Upper lobe of right lung (tissue), 1 donor: ENCODE measurements at regions not wholly inside any gene's neighbourhood (a gene's known extent, or its start where the extent isn't known, plus 50 kb on each side); places are given as distances from the start of the nearest gene placed in this dataset.

Experiments used
- ATAC-seq: fragments of 200-7000 bp; cut with Tn5 transposase; one replicate; pipeline ENCODE4 v1.9.1; 2020; ENCODE audit warnings: mild to moderate bottlenecking, moderate library complexity
- DNase-seq: peaks from one replicate; pipeline ENCODE4 v3.0.0-alpha.2; 2020
- H3K27ac ChIP-seq: fragments of 200-600 bp; one replicate; pipeline ENCODE4 v1.8.0; 2022
- H3K27me3 ChIP-seq: fragments of 200-600 bp; one replicate; pipeline ENCODE4 v1.8.0; 2022; ENCODE audit warnings: mild to moderate bottlenecking
- H3K36me3 ChIP-seq: fragments of 200-600 bp; one replicate; pipeline ENCODE4 v1.8.0; 2022
- H3K4me1 ChIP-seq: fragments of 200-600 bp; one replicate; pipeline ENCODE4 v1.8.0; 2022
- H3K4me3 ChIP-seq: fragments of 200-600 bp; one replicate; pipeline ENCODE4 v1.8.0; 2022; ENCODE audit warnings: mild to moderate bottlenecking
- H3K9me3 ChIP-seq: fragments of 200-600 bp; one replicate; pipeline ENCODE4 v1.8.0; 2022
- intact Hi-C: fragments of 100-400 bp; cut with DNase I; formaldehyde crosslinking; loops from one replicate; pipeline ENCODE4 v1.11.0; 2022
- TF ChIP-seq, protein P1 (sequence below): fragments of 200-600 bp; IDR thresholded peaks from one replicate; pipeline ENCODE4 v1.8.0; 2022; ENCODE audit warnings: antibody characterized with exemption
- donor health status: DM: no; HTN: yes; CAD: no; lungs with severe emphysema.

DNA sequence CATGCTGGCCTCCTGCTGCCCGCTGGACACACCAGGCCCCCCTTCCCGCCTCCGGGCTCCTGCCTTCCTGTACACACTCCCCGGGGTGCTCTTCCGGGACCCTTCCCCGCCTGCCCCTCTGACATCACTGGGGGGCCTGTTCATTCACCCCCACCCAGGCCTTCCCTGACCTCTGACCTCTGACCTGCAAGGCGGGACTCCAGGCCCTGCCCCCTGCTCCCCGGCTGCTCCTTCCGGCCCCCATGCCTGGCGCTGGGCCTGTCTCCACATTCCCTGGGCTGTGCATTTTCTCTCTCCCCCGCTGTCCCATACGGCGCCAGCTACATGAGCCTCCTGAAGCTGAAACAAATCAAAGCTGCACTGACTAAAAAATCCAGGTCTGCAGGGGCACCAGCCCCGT lies 71.6 kb upstream of the GATA5 start:
- peaks cover 48% of the 10 kb centered on the region for H3K27me3 ChIP-seq
- no peak overlapping the region for H3K4me3 ChIP-seq
- peaks cover 4% of the 10 kb centered on the region for H3K4me1 ChIP-seq
- H3K36me3 ChIP-seq: no peaks in the 10 kb centered on the region
- no peak for ATAC-seq
- DNase-seq: no peak
- no peak overlapping the region for H3K27ac ChIP-seq
- H3K9me3 ChIP-seq: no peaks in the 10 kb centered on the region
- intact Hi-C loops: no loop called here
- TF ChIP-seq, protein P1, sequence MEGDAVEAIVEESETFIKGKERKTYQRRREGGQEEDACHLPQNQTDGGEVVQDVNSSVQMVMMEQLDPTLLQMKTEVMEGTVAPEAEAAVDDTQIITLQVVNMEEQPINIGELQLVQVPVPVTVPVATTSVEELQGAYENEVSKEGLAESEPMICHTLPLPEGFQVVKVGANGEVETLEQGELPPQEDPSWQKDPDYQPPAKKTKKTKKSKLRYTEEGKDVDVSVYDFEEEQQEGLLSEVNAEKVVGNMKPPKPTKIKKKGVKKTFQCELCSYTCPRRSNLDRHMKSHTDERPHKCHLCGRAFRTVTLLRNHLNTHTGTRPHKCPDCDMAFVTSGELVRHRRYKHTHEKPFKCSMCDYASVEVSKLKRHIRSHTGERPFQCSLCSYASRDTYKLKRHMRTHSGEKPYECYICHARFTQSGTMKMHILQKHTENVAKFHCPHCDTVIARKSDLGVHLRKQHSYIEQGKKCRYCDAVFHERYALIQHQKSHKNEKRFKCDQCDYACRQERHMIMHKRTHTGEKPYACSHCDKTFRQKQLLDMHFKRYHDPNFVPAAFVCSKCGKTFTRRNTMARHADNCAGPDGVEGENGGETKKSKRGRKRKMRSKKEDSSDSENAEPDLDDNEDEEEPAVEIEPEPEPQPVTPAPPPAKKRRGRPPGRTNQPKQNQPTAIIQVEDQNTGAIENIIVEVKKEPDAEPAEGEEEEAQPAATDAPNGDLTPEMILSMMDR: no peak

DNA sequence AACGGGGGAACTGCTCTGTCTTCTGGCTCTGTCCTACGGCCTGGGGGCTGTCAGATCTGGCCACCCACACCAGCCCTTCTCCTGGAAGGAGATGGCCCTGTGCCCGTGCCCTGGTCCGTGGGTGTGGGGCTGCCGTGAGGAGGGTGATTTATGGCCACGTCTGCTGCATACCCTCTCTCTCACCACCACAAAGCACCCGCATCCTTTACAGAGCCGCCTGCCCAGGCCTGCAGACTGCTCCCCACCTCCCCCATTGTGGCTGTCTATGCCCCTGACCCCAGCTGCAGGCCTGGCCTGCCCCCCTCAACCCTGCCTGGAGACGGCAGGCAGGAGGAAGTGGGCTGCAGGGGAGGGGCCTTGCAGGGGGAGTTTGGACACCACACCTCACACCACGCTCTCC lies 72.7 kb upstream of the GATA5 start:
- Histone ChIP-seq H3K27ac (no peak overlapping the region), H3K4me1 (peaks cover 4% of the 10 kb centered on the region), H3K4me3 (no peak overlapping the region), H3K27me3 (peaks cover 59% of the 10 kb centered on the region), H3K36me3 (no peaks in the 10 kb centered on the region), H3K9me3 (no peaks in the 10 kb centered on the region)
- ATAC-seq (no peak), DNase-seq (no peak)
- intact Hi-C loops: no loop called here
- TF ChIP-seq, protein P1: no peak

DNA sequence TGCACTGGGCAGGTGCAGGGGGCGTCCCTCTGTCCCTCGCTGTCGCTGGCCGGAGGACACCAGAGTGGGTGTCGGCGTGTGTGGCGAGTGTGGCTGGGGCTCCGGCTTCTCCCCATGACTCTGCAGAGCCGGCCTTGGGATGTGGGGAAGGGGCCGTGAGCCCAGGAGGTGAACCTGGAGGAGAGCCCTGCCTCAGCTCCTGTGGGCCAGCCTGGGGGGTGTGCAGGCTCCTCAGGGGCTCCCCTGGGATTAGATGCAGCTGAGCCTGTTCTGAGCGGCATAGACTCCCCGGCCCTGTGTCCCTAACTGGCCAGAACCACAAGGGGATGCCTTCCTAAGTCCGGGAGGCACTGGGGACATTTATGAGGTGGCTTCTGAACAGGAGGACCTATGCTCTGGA lies 73.2 kb upstream of the GATA5 start:
- intact Hi-C loops: no loop called here
- H3K27me3 ChIP-seq: peaks cover 65% of the 10 kb centered on the region
- H3K9me3 ChIP-seq: no peaks in the 10 kb centered on the region
- ATAC-seq: no peak
- H3K27ac ChIP-seq: no peak overlapping the region
- no peak overlapping the region for H3K4me3 ChIP-seq
- no peaks in the 10 kb centered on the region for H3K36me3 ChIP-seq
- TF ChIP-seq, protein P1: no peak
- no peak for DNase-seq
- peaks cover 4% of the 10 kb centered on the region for H3K4me1 ChIP-seq

DNA sequence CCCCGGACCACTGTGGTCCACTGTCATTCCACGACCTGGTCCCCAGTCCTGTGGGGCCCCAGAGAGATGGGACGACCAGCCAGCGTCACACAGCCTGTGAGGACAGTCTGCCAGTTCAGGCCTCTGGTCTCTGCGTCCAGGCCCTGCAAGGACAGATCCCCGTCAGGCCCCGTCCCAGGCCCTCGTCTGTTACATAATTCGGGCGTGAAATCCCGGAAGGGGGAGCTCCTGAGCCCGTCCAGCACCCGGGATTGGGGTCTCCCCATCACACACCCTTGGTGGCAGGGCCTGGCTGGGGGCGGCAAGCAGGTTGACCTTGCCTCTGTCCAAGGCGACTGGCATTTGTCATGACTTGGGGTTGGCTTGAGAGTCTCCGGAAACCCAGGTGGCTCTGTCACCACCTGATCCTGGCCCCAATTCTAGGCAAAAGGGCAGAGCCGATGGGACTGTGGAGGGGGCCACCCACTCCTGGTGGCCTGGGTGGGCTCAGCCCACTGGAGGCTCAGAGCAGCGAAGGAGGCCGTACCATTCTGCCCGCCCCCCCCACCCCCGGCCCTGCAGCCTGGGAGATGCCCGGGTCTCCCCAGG lies 73.8 kb upstream of the GATA5 start:
- no peak overlapping the region for H3K4me3 ChIP-seq
- ATAC-seq: no peak
- no peak for DNase-seq
- TF ChIP-seq, protein P1: no peak
- H3K36me3 ChIP-seq: no peaks in the 10 kb centered on the region
- H3K9me3 ChIP-seq: no peaks in the 10 kb centered on the region
- intact Hi-C loops: no loop called here
- H3K27me3 ChIP-seq: peaks cover 70% of the 10 kb centered on the region
- H3K4me1 ChIP-seq: peaks cover 4% of the 10 kb centered on the region
- no peak overlapping the region for H3K27ac ChIP-seq

- no peak for DNase-seq
- H3K27ac ChIP-seq: no peak overlapping the region
- TF ChIP-seq, protein P1: no peak
Observed at GRCh38 chr20:62550087-62550632, 74.4 kb upstream of the GATA5 start.

More at GRCh38 chr20:62550087-62550632, 74.4 kb upstream of the GATA5 start:
- Histone ChIP-seq H3K36me3 (no peaks in the 10 kb centered on the region), H3K9me3 (no peaks in the 10 kb centered on the region), H3K4me1 (peaks cover 4% of the 10 kb centered on the region), H3K27me3 (peaks cover 75% of the 10 kb centered on the region), H3K4me3 (peak overlapping the region; percentile 8)
- intact Hi-C loops: no loop called here
- no peak for ATAC-seq
